Brain microvascular endothelial cell (primary cell): ENCODE measurements at regions not wholly inside any gene's neighbourhood (a gene's known extent, or its start where the extent isn't known, plus 50 kb on each side); places are given as distances from the start of the nearest gene placed in this dataset.

Source experiments
- DNase-seq: peaks from one replicate; pipeline ENCODE4 v3.0.0-alpha.2; 2020
- H3K27ac ChIP-seq: fragments of 250-450 bp; sonication (Bioruptor Pico); 2 replicates; pipeline ENCODE4 v1.5.1; 2020; ENCODE audit warnings: mild to moderate bottlenecking, moderate library complexity
- H3K27me3 ChIP-seq: fragments of 250-450 bp; sonication (Bioruptor Pico); replicated peaks from 2 replicates; pipeline ENCODE4 v1.5.1; 2020; ENCODE audit warnings: mild to moderate bottlenecking
- H3K36me3 ChIP-seq: fragments of 250-450 bp; sonication (Bioruptor Pico); replicated peaks from 2 replicates; pipeline ENCODE4 v1.5.1; 2020; ENCODE audit warnings: mild to moderate bottlenecking
- H3K4me3 ChIP-seq: 2 replicates; pipeline ENCODE4 v1.5.1; 2011; ENCODE audit warnings: low read depth, mild to moderate bottlenecking, control low read depth, low read length, moderate library complexity
- CTCF ChIP-seq: IDR thresholded peaks from 2 replicates; pipeline ENCODE4 v1.5.1; 2011; ENCODE audit warnings: low read depth, mild to moderate bottlenecking, moderate library complexity, low read length, control low read depth, inconsistent platforms; ENCODE audit errors: missing control alignments
- in situ Hi-C: cut with HindIII; loops from 2 replicates; pipeline ENCODE4 v1.10.0; 2017; ENCODE audit warnings: low sequenced_read_pairs, low pct_ligation_motif_present

- H3K27ac ChIP-seq, result no peak overlapping the region
- no peaks in the 10 kb centered on the region for H3K36me3 ChIP-seq
- DNase-seq, result no peak
- no peaks in the 10 kb centered on the region for H3K27me3 ChIP-seq
- no peak for TF ChIP-seq CTCF
- in situ Hi-C loops, result no loop called here
- H3K4me3 ChIP-seq, result no peak overlapping the region
Observed at GRCh38 chr2:216281316-216281715, 91.0 kb downstream of the MARCHF4 start.

GRCh38 chr2:216279459-216279858, 92.8 kb downstream of the MARCHF4 start:
- TF ChIP-seq CTCF, result no peak
- Histone ChIP-seq H3K36me3 (peaks cover 2% of the 10 kb centered on the region), H3K27ac (no peak overlapping the region), H3K27me3 (no peaks in the 10 kb centered on the region), H3K4me3 (no peak overlapping the region)
- in situ Hi-C loops, result no loop called here
- no peak for DNase-seq

- in situ Hi-C loops, result no loop called here
- Histone ChIP-seq H3K4me3 (no peak overlapping the region), H3K27ac (no peak overlapping the region), H3K27me3 (no peaks in the 10 kb centered on the region), H3K36me3 (peaks cover 2% of the 10 kb centered on the region)
- TF ChIP-seq CTCF, result no peak
- DNase-seq, result no peak
Observed at GRCh38 chr2:216279031-216279430, 93.3 kb downstream of the MARCHF4 start.

- H3K36me3 ChIP-seq, result peaks cover 2% of the 10 kb centered on the region
- in situ Hi-C loops, result no loop called here
- no peak overlapping the region for H3K4me3 ChIP-seq
- no peak for TF ChIP-seq CTCF
- H3K27ac ChIP-seq, result no peak overlapping the region
- no peaks in the 10 kb centered on the region for H3K27me3 ChIP-seq
- DNase-seq, result no peak
Observed at GRCh38 chr2:216275890-216276289, 96.4 kb downstream of the MARCHF4 start.

- no peak for TF ChIP-seq CTCF
Observed at GRCh38 chr2:216274194-216274840, 98.0 kb downstream of the MARCHF4 start.

GRCh38 chr2:216261042-216261537, 111.2 kb downstream of the MARCHF4 start:
- H3K4me3 ChIP-seq, result no peak overlapping the region
- in situ Hi-C loops, result no loop called here
- no peaks in the 10 kb centered on the region for H3K27me3 ChIP-seq
- no peak for DNase-seq
- no peak for TF ChIP-seq CTCF
- H3K36me3 ChIP-seq, result no peaks in the 10 kb centered on the region
- no peak overlapping the region for H3K27ac ChIP-seq

More at GRCh38 chr2:216274194-216274840, 98.0 kb downstream of the MARCHF4 start:
- peaks cover 2% of the 10 kb centered on the region for H3K36me3 ChIP-seq
- DNase-seq, result no peak
- no peaks in the 10 kb centered on the region for H3K27me3 ChIP-seq
- no peak overlapping the region for H3K27ac ChIP-seq
- no peak overlapping the region for H3K4me3 ChIP-seq
- in situ Hi-C loops, result no loop called here
